Upper lobe of right lung (tissue), 1 donor: ENCODE measurements at regions not wholly inside any gene's neighbourhood (a gene's known extent, or its start where the extent isn't known, plus 50 kb on each side); places are given as distances from the start of the nearest gene placed in this dataset.

Source experiments
- ATAC-seq: fragments of 200-7000 bp; cut with Tn5 transposase; one replicate; pipeline ENCODE4 v1.9.1; 2020; ENCODE audit warnings: mild to moderate bottlenecking, moderate library complexity
- DNase-seq: peaks from one replicate; pipeline ENCODE4 v3.0.0-alpha.2; 2020
- H3K27ac ChIP-seq: fragments of 200-600 bp; one replicate; pipeline ENCODE4 v1.8.0; 2022
- H3K27me3 ChIP-seq: fragments of 200-600 bp; one replicate; pipeline ENCODE4 v1.8.0; 2022; ENCODE audit warnings: mild to moderate bottlenecking
- H3K36me3 ChIP-seq: fragments of 200-600 bp; one replicate; pipeline ENCODE4 v1.8.0; 2022
- H3K4me1 ChIP-seq: fragments of 200-600 bp; one replicate; pipeline ENCODE4 v1.8.0; 2022
- H3K4me3 ChIP-seq: fragments of 200-600 bp; one replicate; pipeline ENCODE4 v1.8.0; 2022; ENCODE audit warnings: mild to moderate bottlenecking
- H3K9me3 ChIP-seq: fragments of 200-600 bp; one replicate; pipeline ENCODE4 v1.8.0; 2022
- CTCF ChIP-seq: fragments of 200-600 bp; IDR thresholded peaks from one replicate; pipeline ENCODE4 v1.8.0; 2022; ENCODE audit warnings: antibody characterized with exemption
- intact Hi-C: fragments of 100-400 bp; cut with DNase I; formaldehyde crosslinking; loops from one replicate; pipeline ENCODE4 v1.11.0; 2022
- donor health status: DM: no; HTN: yes; CAD: no; lungs with severe emphysema.

- Histone ChIP-seq H3K4me1 (no peaks in the 10 kb centered on the region), H3K9me3 (no peaks in the 10 kb centered on the region), H3K4me3 (no peak overlapping the region), H3K27me3 (no peaks in the 10 kb centered on the region), H3K36me3 (no peaks in the 10 kb centered on the region), H3K27ac (no peak overlapping the region)
- DNase-seq (no peak), ATAC-seq (no peak)
- intact Hi-C loops = no loop called here
- no peak for TF ChIP-seq CTCF
These were observed 107.7 kb upstream of the POU2AF2 start for GRCh38 chr11:111137846-111138245.

GRCh38 chr11:111135778-111136570, 109.6 kb upstream of the POU2AF2 start:
- TF ChIP-seq CTCF = no peak
- Histone ChIP-seq H3K9me3 (no peaks in the 10 kb centered on the region), H3K4me1 (no peaks in the 10 kb centered on the region), H3K27me3 (no peaks in the 10 kb centered on the region), H3K36me3 (no peaks in the 10 kb centered on the region), H3K4me3 (no peak overlapping the region), H3K27ac (no peak overlapping the region)
- DNase-seq = no peak
- no peak for ATAC-seq
- intact Hi-C loops = no loop called here

- H3K4me3 ChIP-seq = no peak overlapping the region
- no peak for TF ChIP-seq CTCF
- no peaks in the 10 kb centered on the region for H3K27me3 ChIP-seq
These were observed 110.4 kb upstream of the POU2AF2 start for GRCh38 chr11:111135101-111135500.

GRCh38 chr11:111128076-111128870, 117.3 kb upstream of the POU2AF2 start:
- Histone ChIP-seq H3K9me3 (no peaks in the 10 kb centered on the region), H3K27ac (no peak overlapping the region), H3K27me3 (no peaks in the 10 kb centered on the region), H3K4me3 (no peak overlapping the region), H3K36me3 (no peaks in the 10 kb centered on the region), H3K4me1 (no peaks in the 10 kb centered on the region)
- intact Hi-C loops = no loop called here
- DNase-seq = no peak
- no peak for TF ChIP-seq CTCF
- ATAC-seq = no peak

More at GRCh38 chr11:111135101-111135500, 110.4 kb upstream of the POU2AF2 start:
- no peaks in the 10 kb centered on the region for H3K4me1 ChIP-seq
- intact Hi-C loops = no loop called here
- no peak overlapping the region for H3K27ac ChIP-seq
- H3K9me3 ChIP-seq = no peaks in the 10 kb centered on the region
- no peak for DNase-seq
- ATAC-seq = no peak
- H3K36me3 ChIP-seq = no peaks in the 10 kb centered on the region

GRCh38 chr11:111124724-111125123, 120.8 kb upstream of the POU2AF2 start:
- no peak for DNase-seq
- ATAC-seq = no peak

More at GRCh38 chr11:111124724-111125123, 120.8 kb upstream of the POU2AF2 start:
- Histone ChIP-seq H3K27me3 (no peaks in the 10 kb centered on the region), H3K27ac (no peak overlapping the region), H3K36me3 (no peaks in the 10 kb centered on the region), H3K4me3 (no peak overlapping the region), H3K9me3 (no peaks in the 10 kb centered on the region), H3K4me1 (no peaks in the 10 kb centered on the region)
- no peak for TF ChIP-seq CTCF
- intact Hi-C loops = no loop called here
